ENCODE measurements at regions not wholly inside any gene's neighbourhood (a gene's known extent, or its start where the extent isn't known, plus 50 kb on each side); places are given as distances from the start of the nearest gene placed in this dataset.

DNA sequence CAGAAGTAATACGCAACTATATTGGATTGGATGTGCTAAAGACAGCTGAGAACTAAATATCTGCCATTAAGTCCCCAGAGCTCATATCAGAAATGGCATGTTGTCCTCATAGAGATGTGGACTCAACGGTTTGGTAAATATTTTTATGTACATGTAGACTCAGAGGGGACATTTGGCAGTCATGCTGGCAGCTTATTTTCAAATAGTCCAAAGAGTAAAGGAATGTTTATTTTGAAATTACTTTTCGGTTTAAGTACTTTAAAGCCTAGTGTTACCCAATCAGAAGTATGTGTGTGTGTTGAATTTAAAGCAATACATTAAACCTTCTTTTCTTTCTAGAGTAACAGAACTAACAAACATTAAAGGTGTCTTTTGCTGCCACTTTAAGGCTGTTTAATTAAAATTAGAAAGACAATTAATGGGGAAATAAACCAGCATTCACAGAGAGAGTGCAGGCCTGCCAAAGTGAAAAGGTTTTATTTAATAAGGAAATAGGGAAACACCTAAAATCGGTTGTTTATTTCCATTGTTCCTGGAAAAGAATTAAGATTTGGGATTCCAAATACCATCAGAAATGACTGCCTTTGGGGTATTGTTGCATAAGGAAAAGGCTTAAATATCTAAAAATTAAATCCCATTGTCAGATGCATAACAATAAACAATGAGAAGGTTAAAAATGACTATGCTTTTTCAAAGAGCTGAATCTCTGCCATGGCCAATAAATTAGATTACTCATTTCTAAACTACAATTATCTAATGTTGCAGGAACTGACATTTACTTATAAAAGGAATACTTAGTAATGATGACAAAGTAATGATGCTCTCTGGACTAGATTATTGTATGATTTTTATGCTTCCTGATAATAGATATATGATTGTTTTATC is 113.4 kb upstream of the AHR start (continued):
- TF ChIP-seq, protein P1, sequence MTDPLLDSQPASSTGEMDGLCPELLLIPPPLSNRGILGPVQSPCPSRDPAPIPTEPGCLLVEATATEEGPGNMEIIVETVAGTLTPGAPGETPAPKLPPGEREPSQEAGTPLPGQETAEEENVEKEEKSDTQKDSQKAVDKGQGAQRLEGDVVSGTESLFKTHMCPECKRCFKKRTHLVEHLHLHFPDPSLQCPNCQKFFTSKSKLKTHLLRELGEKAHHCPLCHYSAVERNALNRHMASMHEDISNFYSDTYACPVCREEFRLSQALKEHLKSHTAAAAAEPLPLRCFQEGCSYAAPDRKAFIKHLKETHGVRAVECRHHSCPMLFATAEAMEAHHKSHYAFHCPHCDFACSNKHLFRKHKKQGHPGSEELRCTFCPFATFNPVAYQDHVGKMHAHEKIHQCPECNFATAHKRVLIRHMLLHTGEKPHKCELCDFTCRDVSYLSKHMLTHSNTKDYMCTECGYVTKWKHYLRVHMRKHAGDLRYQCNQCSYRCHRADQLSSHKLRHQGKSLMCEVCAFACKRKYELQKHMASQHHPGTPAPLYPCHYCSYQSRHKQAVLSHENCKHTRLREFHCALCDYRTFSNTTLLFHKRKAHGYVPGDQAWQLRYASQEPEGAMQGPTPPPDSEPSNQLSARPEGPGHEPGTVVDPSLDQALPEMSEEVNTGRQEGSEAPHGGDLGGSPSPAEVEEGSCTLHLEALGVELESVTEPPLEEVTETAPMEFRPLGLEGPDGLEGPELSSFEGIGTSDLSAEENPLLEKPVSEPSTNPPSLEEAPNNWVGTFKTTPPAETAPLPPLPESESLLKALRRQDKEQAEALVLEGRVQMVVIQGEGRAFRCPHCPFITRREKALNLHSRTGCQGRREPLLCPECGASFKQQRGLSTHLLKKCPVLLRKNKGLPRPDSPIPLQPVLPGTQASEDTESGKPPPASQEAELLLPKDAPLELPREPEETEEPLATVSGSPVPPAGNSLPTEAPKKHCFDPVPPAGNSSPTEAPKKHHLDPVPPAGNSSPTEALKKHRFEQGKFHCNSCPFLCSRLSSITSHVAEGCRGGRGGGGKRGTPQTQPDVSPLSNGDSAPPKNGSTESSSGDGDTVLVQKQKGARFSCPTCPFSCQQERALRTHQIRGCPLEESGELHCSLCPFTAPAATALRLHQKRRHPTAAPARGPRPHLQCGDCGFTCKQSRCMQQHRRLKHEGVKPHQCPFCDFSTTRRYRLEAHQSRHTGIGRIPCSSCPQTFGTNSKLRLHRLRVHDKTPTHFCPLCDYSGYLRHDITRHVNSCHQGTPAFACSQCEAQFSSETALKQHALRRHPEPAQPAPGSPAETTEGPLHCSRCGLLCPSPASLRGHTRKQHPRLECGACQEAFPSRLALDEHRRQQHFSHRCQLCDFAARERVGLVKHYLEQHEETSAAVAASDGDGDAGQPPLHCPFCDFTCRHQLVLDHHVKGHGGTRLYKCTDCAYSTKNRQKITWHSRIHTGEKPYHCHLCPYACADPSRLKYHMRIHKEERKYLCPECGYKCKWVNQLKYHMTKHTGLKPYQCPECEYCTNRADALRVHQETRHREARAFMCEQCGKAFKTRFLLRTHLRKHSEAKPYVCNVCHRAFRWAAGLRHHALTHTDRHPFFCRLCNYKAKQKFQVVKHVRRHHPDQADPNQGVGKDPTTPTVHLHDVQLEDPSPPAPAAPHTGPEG (CRISPR knock-in tag; IDR thresholded peaks at IDR 0.05), result no peak
- TF ChIP-seq, protein P2, sequence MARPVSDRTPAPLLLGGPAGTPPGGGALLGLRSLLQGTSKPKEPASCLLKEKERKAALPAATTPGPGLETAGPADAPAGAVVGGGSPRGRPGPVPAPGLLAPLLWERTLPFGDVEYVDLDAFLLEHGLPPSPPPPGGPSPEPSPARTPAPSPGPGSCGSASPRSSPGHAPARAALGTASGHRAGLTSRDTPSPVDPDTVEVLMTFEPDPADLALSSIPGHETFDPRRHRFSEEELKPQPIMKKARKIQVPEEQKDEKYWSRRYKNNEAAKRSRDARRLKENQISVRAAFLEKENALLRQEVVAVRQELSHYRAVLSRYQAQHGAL (CRISPR knock-in tag; IDR thresholded peaks at IDR 0.05; ENCODE audit: not compliant biosample characterization), result no peak
- TF ChIP-seq ZNF333 (CRISPR knock-in tag; IDR thresholded peaks at IDR 0.05; ENCODE audit: borderline replicate concordance), result no peak
- TF ChIP-seq ZFAT (CRISPR knock-in tag; conservative IDR thresholded peaks at IDR 0.05), result no peak
- no peak for TF ChIP-seq HNRNPUL1 (IDR thresholded peaks at IDR 0.05; ENCODE audit: low read depth, low read length)
- TF ChIP-seq MED1 (CRISPR knock-in tag; IDR thresholded peaks at IDR 0.05), result peak; percentile 95
- no peak for TF ChIP-seq ATF7 (IDR thresholded peaks at IDR 0.05)
- TF ChIP-seq ATF7 (CRISPR knock-in tag; IDR thresholded peaks at IDR 0.05), result no peak
- no peak for TF ChIP-seq ZNF143 (CRISPR knock-in tag; IDR thresholded peaks at IDR 0.05)
- TF ChIP-seq, protein P3, sequence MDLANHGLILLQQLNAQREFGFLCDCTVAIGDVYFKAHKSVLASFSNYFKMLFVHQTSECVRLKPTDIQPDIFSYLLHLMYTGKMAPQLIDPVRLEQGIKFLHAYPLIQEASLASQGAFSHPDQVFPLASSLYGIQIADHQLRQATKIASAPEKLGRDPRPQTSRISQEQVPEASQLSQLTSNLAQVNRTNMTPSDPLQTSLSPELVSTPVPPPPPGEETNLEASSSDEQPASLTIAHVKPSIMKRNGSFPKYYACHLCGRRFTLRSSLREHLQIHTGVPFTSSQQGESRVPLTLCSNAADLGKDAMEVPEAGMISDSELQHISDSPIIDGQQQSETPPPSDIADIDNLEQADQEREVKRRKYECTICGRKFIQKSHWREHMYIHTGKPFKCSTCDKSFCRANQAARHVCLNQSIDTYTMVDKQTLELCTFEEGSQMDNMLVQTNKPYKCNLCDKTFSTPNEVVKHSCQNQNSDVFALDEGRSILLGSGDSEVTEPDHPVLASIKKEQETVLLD (CRISPR knock-in tag; IDR thresholded peaks at IDR 0.05; ENCODE audit: low read depth), result no peak
- TF ChIP-seq ZFX (CRISPR knock-in tag; IDR thresholded peaks at IDR 0.05; ENCODE audit: low read depth), result no peak
- peak; percentile 90 for TF ChIP-seq NCOR1 (IDR thresholded peaks at IDR 0.05; ENCODE audit: borderline replicate concordance, low read length)
- no peak for TF ChIP-seq ZBTB42 (CRISPR knock-in tag; IDR thresholded peaks at IDR 0.05)
- no peak for TF ChIP-seq ZNF83 (CRISPR knock-in tag; IDR thresholded peaks at IDR 0.05; ENCODE audit: borderline replicate concordance)
- no peak for TF ChIP-seq ZNF205 (CRISPR knock-in tag; IDR thresholded peaks at IDR 0.05)
- no peak for TF ChIP-seq TMF1 (CRISPR knock-in tag; IDR thresholded peaks at IDR 0.05; ENCODE audit: low read depth)
- no peak for TF ChIP-seq ONECUT2 (CRISPR knock-in tag; IDR thresholded peaks at IDR 0.05)
- 0 out of 2 replicates have a peak, but pooled peaks have one; percentile 24 for TF ChIP-seq MXD4 (CRISPR knock-in tag; IDR thresholded peaks at IDR 0.05)
- no peak for TF ChIP-seq ZNF367 (CRISPR knock-in tag; IDR thresholded peaks at IDR 0.05; ENCODE audit: borderline replicate concordance)
- TF ChIP-seq KDM6A (CRISPR knock-in tag; IDR thresholded peaks at IDR 0.05; ENCODE audit: low read depth), result peak; percentile 81
- TF ChIP-seq ZNF10 (CRISPR knock-in tag; IDR thresholded peaks at IDR 0.05; ENCODE audit: borderline replicate concordance, low read depth), result no peak
- peak; percentile 86 for TF ChIP-seq HDAC2 (CRISPR knock-in tag; IDR thresholded peaks at IDR 0.05)
- no peak for TF ChIP-seq ZNF207 (IDR thresholded peaks at IDR 0.05; ENCODE audit: borderline replicate concordance)

Measured in HepG2 (cell line).